ENCODE measurements at regions not wholly inside any gene's neighbourhood (a gene's known extent, or its start where the extent isn't known, plus 50 kb on each side); places are given as distances from the start of the nearest gene placed in this dataset.

- DNase-seq (ENCODE audit: low read depth) = no peak
These were observed 295.6 kb downstream of the PCNX1 start for GRCh38 chr14:71202881-71203280.

- no peak for DNase-seq (ENCODE audit: low read depth)
These were observed 296.0 kb downstream of the PCNX1 start for GRCh38 chr14:71203306-71203705.

- no peak for DNase-seq (ENCODE audit: low read depth)
These were observed 297.0 kb downstream of the PCNX1 start for GRCh38 chr14:71204231-71204630.

DNA sequence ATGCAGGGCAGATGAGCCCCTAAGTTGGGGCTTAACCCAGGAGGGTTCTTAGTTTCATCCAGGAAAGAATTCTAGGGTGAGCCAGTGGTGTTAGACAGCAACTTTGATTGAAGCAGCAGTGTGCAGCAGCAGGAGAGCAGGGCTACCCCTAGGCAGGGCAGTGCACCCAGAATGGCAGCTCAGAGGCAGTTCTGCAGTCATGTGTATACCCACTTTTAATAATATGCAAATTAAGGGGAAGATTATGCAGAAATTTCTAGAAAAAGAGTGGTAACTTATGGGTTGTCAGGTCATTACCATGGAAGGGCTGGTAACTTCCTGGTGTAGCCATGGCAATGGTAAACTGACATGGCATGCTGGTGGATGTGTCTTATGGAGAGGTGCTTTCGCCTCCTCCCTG is 297.5 kb downstream of the PCNX1 start:
- no peak for DNase-seq (ENCODE audit: low read depth)

DNA sequence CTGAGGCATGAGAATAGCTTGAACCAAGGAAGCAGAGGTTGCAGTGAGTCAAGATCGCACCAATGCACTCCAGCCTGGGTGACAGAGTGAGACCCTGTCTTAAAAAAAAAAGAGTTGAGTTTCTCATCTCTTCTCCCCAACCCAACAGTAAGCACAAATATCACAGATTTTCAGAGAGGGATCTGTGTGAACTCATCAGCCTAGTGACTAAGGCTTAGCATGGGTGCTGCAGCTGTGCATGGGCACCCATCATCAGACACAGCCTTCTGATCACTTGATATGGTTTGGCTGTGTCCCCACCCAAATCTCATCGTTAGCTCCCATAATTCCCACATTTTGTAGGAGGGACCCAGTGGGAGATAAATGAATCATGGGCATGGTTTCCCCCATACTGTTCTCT is 298.9 kb downstream of the PCNX1 start:
- DNase-seq (ENCODE audit: low read depth) = no peak

- no peak for DNase-seq (ENCODE audit: low read depth)
These were observed 299.6 kb downstream of the PCNX1 start for GRCh38 chr14:71206766-71207371.

- no peak for DNase-seq (ENCODE audit: low read depth)
These were observed 301.6 kb downstream of the PCNX1 start for GRCh38 chr14:71208702-71209357.

DNA sequence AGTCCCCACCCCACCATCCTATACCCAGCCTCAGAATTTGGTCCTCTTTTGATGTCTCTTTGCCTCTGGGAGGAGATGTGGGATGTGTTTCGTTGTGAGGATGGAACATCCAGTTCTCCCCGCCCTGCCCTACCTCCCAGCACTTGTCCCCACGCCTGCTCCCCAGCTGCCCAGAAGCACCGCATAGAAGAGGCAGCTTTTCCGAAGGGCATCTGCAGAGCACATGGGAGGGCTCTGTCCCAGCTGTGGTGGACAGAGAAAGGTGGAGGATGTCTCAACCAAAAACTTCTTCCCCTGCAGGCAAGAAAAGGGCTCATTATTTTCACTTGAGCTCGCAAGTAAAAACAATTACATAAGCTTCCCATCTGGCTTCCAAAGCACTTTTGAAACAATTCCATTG is 302.6 kb downstream of the PCNX1 start:
- no peak for DNase-seq (ENCODE audit: low read depth)

GRCh38 chr14:71212093-71212492 is 304.8 kb downstream of the PCNX1 start:
- no peak for DNase-seq (ENCODE audit: low read depth)

GRCh38 chr14:71212683-71213107 is 305.4 kb downstream of the PCNX1 start:
- no peak for DNase-seq (ENCODE audit: low read depth)

- DNase-seq (ENCODE audit: low read depth) = no peak
These were observed 307.0 kb downstream of the PCNX1 start for GRCh38 chr14:71214241-71214640.

- no peak for DNase-seq (ENCODE audit: low read depth)
These were observed 313.2 kb downstream of the PCNX1 start for GRCh38 chr14:71220462-71220861.

- DNase-seq (ENCODE audit: low read depth) = no peak
These were observed 313.9 kb downstream of the PCNX1 start for GRCh38 chr14:71221119-71221518.

- no peak for DNase-seq (ENCODE audit: low read depth)
These were observed 317.9 kb downstream of the PCNX1 start for GRCh38 chr14:71225113-71225512.

- no peak for DNase-seq (ENCODE audit: low read depth)
These were observed 321.5 kb downstream of the PCNX1 start for GRCh38 chr14:71228711-71229110.

DNA sequence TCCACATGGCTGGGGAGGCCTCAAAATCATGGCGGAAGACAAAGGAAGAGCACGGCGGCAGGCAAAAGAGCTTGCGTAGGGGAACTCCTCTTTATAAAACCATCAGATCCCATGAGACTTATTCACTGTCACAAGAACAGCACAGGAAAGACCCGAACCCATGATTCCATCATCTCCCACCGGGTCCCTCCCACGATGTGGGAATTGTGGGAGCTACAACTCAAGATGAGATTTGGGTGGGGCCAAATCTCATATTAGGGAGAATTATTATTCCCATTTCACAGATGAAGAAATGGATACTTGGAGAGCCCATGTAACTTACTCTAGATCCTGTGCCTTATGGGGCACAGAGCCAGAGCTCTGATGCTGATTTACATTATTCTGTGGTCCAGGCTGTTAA is 322.6 kb downstream of the PCNX1 start:
- DNase-seq (ENCODE audit: low read depth) = no peak

- no peak for DNase-seq (ENCODE audit: low read depth)
These were observed 323.6 kb downstream of the PCNX1 start for GRCh38 chr14:71230897-71231296.

- DNase-seq (ENCODE audit: low read depth) = no peak
These were observed 324.5 kb downstream of the PCNX1 start for GRCh38 chr14:71231521-71232393.

GRCh38 chr14:71232506-71232905 is 325.2 kb downstream of the PCNX1 start:
- DNase-seq (ENCODE audit: low read depth) = no peak

DNA sequence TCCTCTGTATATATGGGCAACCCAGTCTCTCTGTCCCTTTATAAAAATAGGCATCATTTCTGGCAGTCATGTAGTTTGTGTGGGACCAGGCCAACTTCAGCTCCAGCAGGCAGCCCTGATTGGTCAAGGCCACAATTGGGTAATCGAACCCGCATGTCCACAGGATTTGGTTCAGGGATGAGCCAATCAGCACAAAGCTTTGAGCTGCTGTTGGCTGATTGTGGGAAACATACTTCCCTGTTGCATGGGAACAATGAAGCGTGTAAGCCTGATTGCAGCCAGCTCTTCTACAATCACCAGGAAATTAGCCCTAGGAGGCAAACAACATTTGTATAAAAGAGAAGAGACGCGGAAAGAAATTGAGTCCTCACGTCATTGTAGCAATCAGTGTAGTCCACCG is 328.6 kb downstream of the PCNX1 start:
- DNase-seq (ENCODE audit: low read depth) = peak; percentile 6

DNA sequence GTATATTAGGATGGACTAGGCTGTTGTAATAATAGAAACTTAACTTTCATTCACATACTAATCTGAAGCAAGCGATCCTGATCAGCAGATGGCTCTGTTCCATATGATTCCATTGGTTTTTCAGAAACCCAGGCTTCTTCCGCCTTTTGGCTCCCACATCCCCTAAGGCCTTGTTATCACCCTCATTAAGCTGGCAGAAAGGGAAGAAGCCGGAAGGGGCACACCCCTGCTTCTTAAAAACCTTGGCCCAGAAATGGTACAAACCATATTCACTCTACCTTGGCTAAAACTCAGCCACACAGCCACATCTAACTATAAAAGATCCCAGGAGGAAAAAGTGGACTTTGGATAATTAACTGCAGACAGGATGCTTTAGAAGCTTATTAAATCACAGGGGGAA is 329.2 kb downstream of the PCNX1 start:
- DNase-seq (ENCODE audit: low read depth) = no peak

DNA sequence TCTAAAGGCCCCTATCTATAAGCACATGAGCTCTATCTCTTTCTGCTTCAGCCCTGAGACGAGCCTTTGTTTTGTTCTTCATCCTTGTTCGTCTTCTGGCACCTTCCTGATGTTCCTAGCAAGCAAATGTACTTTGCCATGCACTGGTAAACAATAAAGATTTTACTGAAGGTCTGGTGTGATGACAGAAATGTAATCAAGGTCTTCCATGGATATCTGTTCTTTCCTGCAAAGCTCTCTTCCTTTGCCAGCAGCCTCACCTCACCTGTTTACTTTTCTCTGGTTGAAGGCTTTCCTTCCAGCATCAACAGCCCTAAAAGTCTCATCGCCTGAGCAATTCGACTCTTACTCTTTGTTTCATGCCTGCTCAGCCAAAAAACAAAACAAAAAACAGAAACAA is 330.3 kb downstream of the PCNX1 start:
- DNase-seq (ENCODE audit: low read depth) = no peak

- DNase-seq (ENCODE audit: low read depth) = no peak
These were observed 331.6 kb downstream of the PCNX1 start for GRCh38 chr14:71238835-71239234.
